Fibroblast of lung (primary cell): ENCODE measurements at regions not wholly inside any gene's neighbourhood (a gene's known extent, or its start where the extent isn't known, plus 50 kb on each side); places are given as distances from the start of the nearest gene placed in this dataset.

Experiments
- CTCF ChIP-seq, 2 donors: IDR thresholded peaks in 1 of 2; conservative IDR thresholded peaks in 1 of 2; 1 replicate in 1 of 2; 2 replicates in 1 of 2; pipeline ENCODE4 v1.5.1; 2011 to 2012; ENCODE audit warnings: low read length in 2 of 2, control low read depth in 1 of 2, inconsistent platforms in 1 of 2, low read depth in 1 of 2, mild to moderate bottlenecking in 1 of 2
- EZH2 ChIP-seq: IDR thresholded peaks from 2 replicates; pipeline ENCODE4 v1.5.1; 2012; ENCODE audit warnings: low read length, control low read depth, mild to moderate bottlenecking; ENCODE audit errors: missing control alignments

DNA sequence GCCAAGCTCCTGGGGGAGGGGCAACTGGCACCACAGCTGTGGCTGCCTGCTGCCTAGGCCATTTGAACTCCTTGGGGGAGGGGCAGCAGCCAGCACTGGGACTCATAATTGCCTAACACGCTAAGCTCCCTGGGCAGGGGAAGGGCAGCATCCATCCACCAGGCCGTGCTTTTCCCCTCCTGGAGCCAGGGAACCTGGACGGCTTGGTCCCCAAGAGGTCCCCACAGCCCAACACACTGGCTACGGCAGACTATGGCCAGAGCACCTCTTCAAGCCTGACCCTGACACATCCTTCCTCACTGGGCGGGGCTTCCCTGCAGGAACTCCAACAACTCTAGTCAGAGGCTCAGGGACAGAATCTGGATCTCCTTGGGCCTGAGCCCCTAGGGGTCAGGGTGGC lies 269.4 kb downstream of the RNF144B start:
- no peak for TF ChIP-seq CTCF (conservative IDR thresholded peaks at IDR 0.05 in 1 of 2, IDR thresholded peaks at IDR 0.05 in 1 of 2; ENCODE audit: low read depth in 1 of 2, low read length in 2 of 2)
- no peak for TF ChIP-seq EZH2
